Ramos (cell line): ENCODE measurements at regions not wholly inside any gene's neighbourhood (a gene's known extent, or its start where the extent isn't known, plus 50 kb on each side); places are given as distances from the start of the nearest gene placed in this dataset.

Experiments
- in situ Hi-C: fragments of 300-500 bp; cut with MboI; formaldehyde crosslinking; loops from one replicate; pipeline ENCODE4 v1.14.3; 2022; ENCODE audit warnings: low sequenced_read_pairs; ENCODE audit not compliant: unreplicated experiment

- in situ Hi-C loops, result no loop called here
Observed at GRCh38 chr11:95588821-95589220, 200.8 kb downstream of the FAM76B start.

- in situ Hi-C loops, result no loop called here
Observed at GRCh38 chr11:95586661-95587060, 202.9 kb downstream of the FAM76B start.

GRCh38 chr11:95586155-95586554 lies 203.4 kb downstream of the FAM76B start:
- in situ Hi-C loops, result no loop called here

DNA sequence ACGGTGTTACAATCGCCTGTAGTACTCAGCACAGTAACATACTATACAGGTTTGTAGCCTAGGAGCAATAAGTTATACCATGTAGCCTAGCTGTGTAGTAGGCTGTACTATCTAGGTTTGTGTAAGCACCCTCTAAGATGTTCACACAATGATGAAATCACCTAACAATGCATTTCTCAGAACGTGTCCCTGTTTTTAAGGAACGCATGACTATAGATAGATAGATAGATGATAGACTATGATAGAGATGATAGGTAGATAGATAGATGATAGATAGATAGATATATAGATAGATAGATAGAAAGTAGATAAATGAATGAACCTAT lies 203.9 kb downstream of the FAM76B start:
- in situ Hi-C loops, result no loop called here

DNA sequence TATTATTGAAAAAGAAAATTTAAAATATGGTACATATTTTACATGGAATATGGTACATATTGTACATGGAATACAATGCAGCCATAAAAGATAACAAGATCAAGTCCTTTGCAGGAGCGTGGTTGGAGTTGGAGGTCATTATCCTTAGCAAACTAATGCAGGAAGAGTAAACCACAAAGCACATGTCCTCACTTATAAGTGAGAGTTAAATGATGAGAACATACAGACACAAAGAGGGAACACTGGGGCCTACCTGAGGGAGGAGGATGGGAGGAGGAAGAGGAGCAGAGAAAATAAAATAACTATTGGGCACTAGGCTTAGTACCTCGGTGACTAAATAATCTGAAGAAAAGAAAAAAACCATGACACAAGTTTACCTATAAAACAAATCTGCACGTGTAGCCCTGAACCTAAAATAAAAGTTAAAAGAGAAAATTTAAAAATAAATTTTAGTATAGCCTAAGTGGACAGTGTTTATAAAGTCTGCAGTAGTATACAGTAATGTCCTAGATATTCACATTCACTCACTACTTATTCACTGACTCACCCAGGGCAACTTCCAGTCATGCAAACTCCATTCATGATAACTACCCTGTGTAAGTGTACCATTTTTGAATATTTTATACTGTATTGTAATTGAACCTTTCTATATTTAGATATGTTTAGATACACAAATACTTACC lies 204.4 kb downstream of the FAM76B start:
- in situ Hi-C loops, result no loop called here

DNA sequence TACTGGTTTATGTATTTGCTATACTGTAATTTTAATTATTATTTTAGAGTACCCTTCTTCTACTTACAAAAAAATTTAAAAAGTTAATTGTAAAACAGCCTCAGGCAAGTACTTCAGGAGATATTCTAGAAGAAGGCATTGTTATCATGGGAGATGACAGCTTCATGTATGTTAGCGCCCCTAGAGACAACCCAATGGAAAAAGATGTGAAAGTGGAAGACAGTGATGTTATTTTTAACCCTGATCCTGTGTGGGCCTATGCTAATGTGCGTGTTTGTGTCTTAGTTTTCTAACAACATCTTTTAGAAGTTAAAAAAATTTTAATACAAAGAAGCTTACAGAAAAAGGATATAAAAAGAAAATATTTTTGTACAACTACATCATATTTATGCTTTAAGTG lies 205.0 kb downstream of the FAM76B start:
- in situ Hi-C loops, result no loop called here

DNA sequence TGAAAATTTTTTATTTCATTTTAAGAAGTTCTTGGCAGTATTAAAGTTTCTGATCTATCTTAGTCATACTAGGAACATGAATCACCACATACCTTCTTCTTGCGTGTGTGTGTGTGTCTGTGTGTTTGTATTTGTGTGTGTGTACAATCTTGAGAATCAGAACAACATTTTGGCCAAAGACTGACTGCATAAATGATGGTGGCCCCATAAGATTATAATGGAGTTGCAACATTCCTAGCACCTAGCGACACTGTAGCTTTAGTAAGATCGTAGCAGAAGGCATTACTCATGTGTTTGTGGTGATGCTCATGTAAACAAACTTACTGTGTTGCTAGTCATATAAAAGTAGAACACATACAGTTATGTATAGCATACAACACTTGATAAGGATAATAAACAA lies 205.4 kb downstream of the FAM76B start:
- in situ Hi-C loops, result no loop called here

DNA sequence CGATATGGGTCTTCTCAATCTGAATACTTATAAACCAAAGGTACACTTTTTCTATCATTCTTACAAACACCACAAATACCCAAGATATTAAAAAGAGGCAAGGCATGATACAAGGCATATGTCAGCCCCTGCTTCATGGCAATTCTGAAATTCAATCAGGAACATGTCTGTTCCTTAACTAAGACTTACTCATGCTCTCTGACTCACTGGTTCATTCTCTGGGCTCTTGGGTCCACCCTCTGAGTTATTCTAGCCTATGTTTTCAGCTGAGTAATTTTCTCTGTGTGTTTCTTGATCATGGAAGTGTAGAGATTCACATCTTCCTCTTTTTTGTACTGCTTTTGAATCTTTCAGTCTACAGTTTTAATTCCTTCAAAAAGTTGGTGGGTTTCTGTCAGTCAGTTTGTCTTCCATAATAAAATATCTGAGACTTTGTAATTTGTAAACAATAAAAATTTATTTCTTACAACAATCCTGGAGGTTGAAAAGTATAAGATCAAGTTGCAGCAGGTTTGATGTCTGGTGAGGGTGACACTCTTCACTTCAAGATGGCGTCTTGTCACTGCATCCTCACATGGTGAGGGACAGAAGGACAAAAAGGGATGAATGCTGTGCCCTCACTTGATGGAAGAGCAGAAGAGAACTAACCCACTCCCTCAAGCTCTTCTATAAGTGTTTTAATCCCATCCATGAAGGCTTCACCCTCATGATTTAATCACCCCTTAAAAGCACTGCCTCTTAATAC lies 211.7 kb downstream of the FAM76B start:
- in situ Hi-C loops, result no loop called here

GRCh38 chr11:95576146-95576845 lies 213.3 kb downstream of the FAM76B start:
- in situ Hi-C loops, result no loop called here

DNA sequence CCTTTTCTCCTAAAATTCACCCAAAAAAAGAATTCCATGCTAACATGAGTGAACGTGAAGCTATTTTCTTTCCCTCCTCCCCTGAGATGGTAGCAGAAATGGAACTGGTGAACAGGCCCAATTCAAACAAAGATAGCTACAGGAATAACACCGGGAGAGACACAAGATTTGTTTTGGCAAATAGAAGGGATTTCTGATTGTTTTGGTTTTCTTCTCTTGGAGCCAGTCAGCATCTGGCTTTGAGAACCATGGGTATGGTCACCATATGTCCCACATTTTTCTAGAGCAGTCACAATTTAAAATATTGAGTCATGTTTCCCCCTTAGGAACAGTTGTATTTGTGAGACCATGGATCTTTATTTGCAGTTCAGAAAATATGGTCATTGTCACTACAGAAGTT lies 214.1 kb downstream of the FAM76B start:
- in situ Hi-C loops, result no loop called here

DNA sequence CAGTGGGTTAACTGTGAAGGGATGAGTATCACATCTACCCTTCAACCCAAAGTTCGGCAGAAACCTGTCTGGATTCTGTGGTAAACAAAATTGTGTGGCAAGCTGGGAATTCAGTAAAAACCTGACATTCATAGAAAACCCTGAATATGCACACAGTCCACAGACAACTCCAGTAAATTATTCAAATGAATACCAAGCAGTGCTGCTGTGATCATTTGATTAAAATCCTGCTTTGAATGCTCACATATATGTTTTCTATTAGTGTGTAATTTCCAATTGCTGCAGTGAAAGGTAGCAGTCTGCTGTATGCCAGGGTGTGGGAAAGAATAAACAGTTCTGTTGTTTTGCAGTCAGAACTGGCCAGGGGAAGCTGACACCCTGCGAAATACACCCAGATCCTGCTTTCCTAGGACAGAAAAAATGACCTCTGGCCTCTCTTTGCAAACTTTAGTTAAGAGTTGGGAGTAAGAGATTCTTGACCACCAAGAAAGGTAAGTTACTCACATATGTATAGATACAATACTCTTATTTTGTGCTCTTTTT lies 217.8 kb downstream of the FAM76B start:
- in situ Hi-C loops, result no loop called here

DNA sequence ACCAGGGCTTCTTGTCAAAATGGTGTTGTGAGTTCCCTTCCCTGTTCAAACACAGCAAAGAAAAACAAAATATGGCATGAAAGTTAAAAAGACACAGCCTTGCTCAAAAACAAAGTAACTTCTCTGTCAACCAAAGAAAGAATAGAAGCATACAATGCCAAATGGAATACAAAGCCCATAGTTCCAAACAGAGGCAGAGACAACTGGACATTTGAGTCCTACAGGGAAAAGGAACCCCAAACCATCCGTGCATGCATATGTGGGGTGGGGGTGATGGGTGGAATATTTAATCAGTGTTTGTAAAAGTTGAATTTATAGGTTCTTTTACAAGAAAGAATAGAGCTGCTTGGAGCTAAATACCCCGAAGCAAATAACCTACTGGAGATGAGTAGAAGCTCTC lies 218.7 kb downstream of the FAM76B start:
- in situ Hi-C loops, result no loop called here

DNA sequence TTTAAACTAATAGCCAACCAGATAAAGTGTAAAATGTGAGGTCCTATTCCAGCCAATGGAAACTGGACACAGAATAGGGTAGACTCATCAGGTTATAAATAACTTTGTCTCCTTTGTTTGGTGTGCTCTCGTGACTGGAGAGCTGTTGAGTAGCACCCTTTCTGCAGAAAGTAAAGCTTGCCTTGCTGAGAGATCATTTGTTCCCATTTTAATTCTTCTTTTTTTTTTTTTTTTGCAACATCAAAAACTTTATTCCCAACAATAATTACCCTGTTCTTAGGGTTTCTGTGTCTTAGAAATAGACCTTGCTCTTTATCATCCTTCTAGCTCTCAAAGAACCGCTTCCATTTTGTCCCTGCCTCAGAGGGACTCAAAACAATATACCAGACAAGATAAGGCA lies 220.4 kb downstream of the FAM76B start:
- in situ Hi-C loops, result no loop called here

GRCh38 chr11:95568281-95568680 lies 221.3 kb downstream of the FAM76B start:
- in situ Hi-C loops, result no loop called here

GRCh38 chr11:95567685-95568084 lies 221.9 kb downstream of the FAM76B start:
- in situ Hi-C loops, result no loop called here

GRCh38 chr11:95566211-95566610 lies 223.4 kb downstream of the FAM76B start:
- in situ Hi-C loops, result no loop called here

- in situ Hi-C loops, result no loop called here
Observed at GRCh38 chr11:95565724-95566141, 223.8 kb downstream of the FAM76B start.

GRCh38 chr11:95563859-95564258 lies 225.7 kb downstream of the FAM76B start:
- in situ Hi-C loops, result no loop called here

- in situ Hi-C loops, result no loop called here
Observed at GRCh38 chr11:95563173-95563572, 226.4 kb downstream of the FAM76B start.

GRCh38 chr11:95562196-95562921 lies 227.2 kb downstream of the FAM76B start:
- in situ Hi-C loops, result no loop called here

DNA sequence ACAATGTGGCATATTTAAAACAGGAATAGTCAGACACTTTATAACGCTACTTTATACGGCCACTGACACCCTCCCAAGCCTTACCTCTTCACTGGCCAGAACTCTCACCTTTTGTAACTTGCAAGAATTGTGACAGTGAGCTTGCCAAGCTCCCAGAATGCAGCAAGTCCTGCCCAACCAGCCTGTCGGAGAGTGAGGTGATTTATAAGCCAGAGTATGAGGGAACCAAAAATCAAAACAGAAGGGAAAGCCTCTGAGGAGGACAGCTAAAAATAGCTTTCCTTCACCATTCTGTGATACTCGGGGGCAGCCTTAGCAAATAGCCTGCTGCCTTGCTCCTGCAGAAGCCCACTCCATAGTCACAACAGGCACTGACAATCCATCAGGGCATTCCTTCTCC lies 229.7 kb downstream of the FAM76B start:
- in situ Hi-C loops, result no loop called here
